PC-3 (cell line): ENCODE measurements at regions not wholly inside any gene's neighbourhood (a gene's known extent, or its start where the extent isn't known, plus 50 kb on each side); places are given as distances from the start of the nearest gene placed in this dataset.

Experiments
- ATAC-seq: fragments of 200-7000 bp; cut with Tn5 transposase; 2 replicates; pipeline ENCODE4 v1.9.1; 2020; ENCODE audit warnings: mild to moderate bottlenecking, moderate library complexity
- BruUV-seq: library from RNA; stranded (reverse); fragments of 400-500 nt; replicated peaks from 2 replicates; lab custom pipeline; 2021; lab: Mats Ljungman, UMichigan
- CTCF ChIA-PET: fragments of 300-600 bp; sonication (Branson Sonifier 250); formaldehyde crosslinking; loops from one replicate; lab custom pipeline; 2022; ENCODE audit warnings: antibody characterized with exemption; lab: Charles Lee
- POLR2A ChIA-PET: fragments of 300-600 bp; sonication (Branson Sonifier 250); formaldehyde crosslinking; loops from one replicate; lab custom pipeline; 2022; ENCODE audit warnings: antibody characterized with exemption; ENCODE audit not compliant: unreplicated experiment; lab: Charles Lee
- DNase-seq: peaks from one replicate; pipeline ENCODE4 v3.0.0-alpha.2; 2015
- H2AFZ ChIP-seq: fragments of 300-600 bp; sonication (generic); 2 replicates; pipeline ENCODE4 v1.6.0; 2016; ENCODE audit warnings: antibody characterized with exemption, low read length
- H3F3A ChIP-seq: fragments of 300-600 bp; sonication (generic); one replicate; pipeline ENCODE4 v1.6.0; 2017; ENCODE audit warnings: antibody characterized with exemption, low read length, control low read depth, mild to moderate bottlenecking; ENCODE audit not compliant: unreplicated experiment
- H3K27ac ChIP-seq: fragments of 300-600 bp; sonication (generic); 2 replicates; pipeline ENCODE4 v1.5.1; 2016; ENCODE audit warnings: mild to moderate bottlenecking, low read length
- H3K27me3 ChIP-seq: fragments of 300-600 bp; sonication (generic); 2 replicates; pipeline ENCODE4 v1.6.1; 2016; ENCODE audit warnings: low read length, mixed read lengths
- H3K36me3 ChIP-seq: fragments of 300-600 bp; sonication (generic); 2 replicates; pipeline ENCODE4 v1.6.1; 2016; ENCODE audit warnings: low read depth, mixed run types, low read length, mixed read lengths
- H3K4me1 ChIP-seq: fragments of 300-600 bp; sonication (generic); 2 replicates; pipeline ENCODE4 v1.5.1; 2016; ENCODE audit warnings: low read length; ENCODE audit not compliant: insufficient read depth
- H3K4me2 ChIP-seq: fragments of 300-600 bp; sonication (generic); 2 replicates; pipeline ENCODE4 v1.6.0; 2016; ENCODE audit warnings: low read length
- H3K4me3 ChIP-seq: fragments of 300-600 bp; sonication (generic); 2 replicates; pipeline ENCODE4 v1.5.1; 2016; ENCODE audit warnings: mild to moderate bottlenecking, low read length, mixed read lengths
- H3K79me2 ChIP-seq: fragments of 300-600 bp; sonication (generic); 2 replicates; pipeline ENCODE4 v1.6.1; 2017; ENCODE audit warnings: low read length, mixed read lengths
- H3K9ac ChIP-seq: fragments of 300-600 bp; sonication (generic); 2 replicates; pipeline ENCODE4 v1.6.0; 2016; ENCODE audit warnings: mild to moderate bottlenecking, low read length
- H3K9me2 ChIP-seq: fragments of 300-600 bp; sonication (generic); replicated peaks from 2 replicates; pipeline ENCODE4 v1.6.1; 2016; ENCODE audit warnings: mixed run types, low read length, mixed read lengths
- H3K9me3 ChIP-seq: fragments of 300-600 bp; sonication (generic); 2 replicates; pipeline ENCODE4 v1.6.1; 2016; ENCODE audit warnings: low read length, mixed read lengths
- H4K20me1 ChIP-seq: fragments of 300-600 bp; sonication (generic); 2 replicates; pipeline ENCODE4 v1.6.1; 2016; ENCODE audit warnings: low read length, mixed read lengths
- CTCF ChIP-seq: fragments of 300-600 bp; sonication (generic); conservative IDR thresholded peaks from 2 replicates; pipeline ENCODE4 v1.5.1; 2017; ENCODE audit warnings: antibody characterized with exemption, low read depth, mild to moderate bottlenecking, low read length
- EZH2 ChIP-seq: fragments of 300-600 bp; sonication (generic); IDR thresholded peaks from one replicate; pipeline ENCODE4 v1.6.1; 2017; ENCODE audit warnings: antibody characterized with exemption, mild to moderate bottlenecking, low read length; ENCODE audit not compliant: unreplicated experiment
- EZH2phosphoT487 ChIP-seq: fragments of 300-600 bp; sonication (generic); IDR thresholded peaks from 2 replicates; pipeline ENCODE4 v1.6.1; 2018; ENCODE audit warnings: mild to moderate bottlenecking, antibody characterized with exemption, low read length, borderline replicate concordance
- intact Hi-C: fragments of 100-400 bp; cut with micrococcal nuclease; formaldehyde crosslinking; loops from 2 replicates; pipeline ENCODE4 v1.9.0; 2023

GRCh38 chr11:8767466-8768142, 85.0 kb downstream of the RPL27A start:
- Histone ChIP-seq H3K9me3 (no peaks in the 10 kb centered on the region), H3K36me3 (no peaks in the 10 kb centered on the region), H3K9me2 (no peaks in the 10 kb centered on the region), H3K79me2 (no peaks in the 10 kb centered on the region), H3F3A (no peaks in the 10 kb centered on the region), H3K27ac (no peak overlapping the region), H2AFZ (no peak overlapping the region), H3K27me3 (no peaks in the 10 kb centered on the region), H3K4me1 (peaks cover 31% of the 10 kb centered on the region), H3K4me3 (no peak overlapping the region), H3K4me2 (no peak overlapping the region), H3K9ac (no peak overlapping the region), H4K20me1 (no peaks in the 10 kb centered on the region)
- intact Hi-C loops = loop anchor here (1.0 kb wide), 1 partner anchor 80 kb away; no protein-coding TSS in a partner anchor
- DNase-seq (peak; percentile 26), ATAC-seq (no peak)
- ChIA-PET CTCF (interaction anchor here (1.5 kb wide), 1 partner anchor 48 kb away, joined by 9 read pairs; no protein-coding TSS in a partner anchor), POLR2A (interaction anchor here (1.5 kb wide), 1 partner anchor 79 kb away, joined by 3 read pairs; no protein-coding TSS in a partner anchor)
- no TSS peak for BruUV-seq
- TF ChIP-seq EZH2 = no peak
- no peak for TF ChIP-seq EZH2phosphoT487
- TF ChIP-seq CTCF = no peak

- Histone ChIP-seq H3F3A (no peaks in the 10 kb centered on the region), H3K9me3 (no peaks in the 10 kb centered on the region), H3K4me3 (no peak overlapping the region), H3K36me3 (no peaks in the 10 kb centered on the region), H3K9me2 (no peaks in the 10 kb centered on the region), H4K20me1 (no peaks in the 10 kb centered on the region), H3K4me2 (peak overlapping the region; percentile 26), H3K79me2 (no peaks in the 10 kb centered on the region), H3K27me3 (no peaks in the 10 kb centered on the region), H3K4me1 (peaks cover 31% of the 10 kb centered on the region), H3K9ac (no peak overlapping the region), H2AFZ (no peak overlapping the region), H3K27ac (peak overlapping the region; percentile 69)
- CTCF ChIA-PET = interaction anchor here (0.7 to 1.5 kb wide), 5 partner anchors 24 to 191 kb away, joined by 3 to 14 read pairs (median 4); partner anchors contain the start of genes RPL27A and TRIM66
- DNase-seq (peak; percentile 79), ATAC-seq (peak; percentile 92)
- POLR2A ChIA-PET = interaction anchor here (1.5 kb wide), 1 partner anchor 80 kb away, joined by 3 read pairs; no protein-coding TSS in a partner anchor
- intact Hi-C loops = loop anchor here (1.0 kb wide), 1 partner anchor 81 kb away; no protein-coding TSS in a partner anchor
- BruUV-seq = no TSS peak
- TF ChIP-seq EZH2 (no peak), CTCF (peak; percentile 62)
Measured at GRCh38 chr11:8768625-8769333, 86.2 kb downstream of the RPL27A start.
